ENCODE measurements at regions not wholly inside any gene's neighbourhood (a gene's known extent, or its start where the extent isn't known, plus 50 kb on each side); places are given as distances from the start of the nearest gene placed in this dataset.

DNA sequence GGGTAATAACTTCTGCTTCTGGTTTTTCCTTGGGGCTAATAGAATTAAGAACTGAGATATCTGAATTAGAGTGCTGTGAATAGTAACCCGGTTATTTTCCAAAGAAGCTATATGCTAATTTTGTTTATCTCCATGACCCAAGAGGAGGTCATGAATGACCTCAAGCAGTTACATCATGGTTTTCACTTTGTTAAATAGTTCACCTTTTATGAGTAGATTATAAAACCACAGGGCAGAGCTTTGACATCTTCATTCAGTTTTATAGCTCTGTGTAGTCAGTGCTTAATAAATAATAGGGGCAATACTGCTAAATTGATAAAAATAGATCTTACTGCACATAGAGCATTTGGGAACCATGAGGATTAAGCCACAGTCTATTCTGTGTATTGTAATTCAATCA is 462.2 kb downstream of the LRIG3 start:
- no TSS peak for BruUV-seq (replicated peaks)
- ChIA-PET CTCF (interaction anchor here (0.5 to 0.7 kb wide), 2 partner anchors 33 to 521 kb away, joined by 3 read pairs; no protein-coding TSS in a partner anchor), POLR2A (interaction anchor here (1.0 kb wide), 2 partner anchors 9 to 36 kb away, joined by 3 read pairs; no protein-coding TSS in a partner anchor)
- Mint-ChIP-seq H3K27me3 (ENCODE audit: insufficient read depth, unreplicated experiment) (no peaks in the 10 kb centered on the region), H3K4me1 (ENCODE audit: insufficient read depth, unreplicated experiment) (peaks cover 5% of the 10 kb centered on the region), H3K9me3 (ENCODE audit: unreplicated experiment) (no peaks in the 10 kb centered on the region), H3K4me3 (ENCODE audit: unreplicated experiment) (no peak overlapping the region), H3K36me3 (ENCODE audit: insufficient read depth, unreplicated experiment) (no peaks in the 10 kb centered on the region), H3K27ac (ENCODE audit: low read depth, unreplicated experiment) (no peak overlapping the region)
- DNase-seq (ENCODE audit: unreplicated experiment): no peak
- TF ChIP-seq, protein P1, sequence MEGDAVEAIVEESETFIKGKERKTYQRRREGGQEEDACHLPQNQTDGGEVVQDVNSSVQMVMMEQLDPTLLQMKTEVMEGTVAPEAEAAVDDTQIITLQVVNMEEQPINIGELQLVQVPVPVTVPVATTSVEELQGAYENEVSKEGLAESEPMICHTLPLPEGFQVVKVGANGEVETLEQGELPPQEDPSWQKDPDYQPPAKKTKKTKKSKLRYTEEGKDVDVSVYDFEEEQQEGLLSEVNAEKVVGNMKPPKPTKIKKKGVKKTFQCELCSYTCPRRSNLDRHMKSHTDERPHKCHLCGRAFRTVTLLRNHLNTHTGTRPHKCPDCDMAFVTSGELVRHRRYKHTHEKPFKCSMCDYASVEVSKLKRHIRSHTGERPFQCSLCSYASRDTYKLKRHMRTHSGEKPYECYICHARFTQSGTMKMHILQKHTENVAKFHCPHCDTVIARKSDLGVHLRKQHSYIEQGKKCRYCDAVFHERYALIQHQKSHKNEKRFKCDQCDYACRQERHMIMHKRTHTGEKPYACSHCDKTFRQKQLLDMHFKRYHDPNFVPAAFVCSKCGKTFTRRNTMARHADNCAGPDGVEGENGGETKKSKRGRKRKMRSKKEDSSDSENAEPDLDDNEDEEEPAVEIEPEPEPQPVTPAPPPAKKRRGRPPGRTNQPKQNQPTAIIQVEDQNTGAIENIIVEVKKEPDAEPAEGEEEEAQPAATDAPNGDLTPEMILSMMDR (IDR thresholded peaks at IDR 0.05; ENCODE audit: unreplicated experiment): no peak
- intact Hi-C loops (cut with micrococcal nuclease): no loop called here

DNA sequence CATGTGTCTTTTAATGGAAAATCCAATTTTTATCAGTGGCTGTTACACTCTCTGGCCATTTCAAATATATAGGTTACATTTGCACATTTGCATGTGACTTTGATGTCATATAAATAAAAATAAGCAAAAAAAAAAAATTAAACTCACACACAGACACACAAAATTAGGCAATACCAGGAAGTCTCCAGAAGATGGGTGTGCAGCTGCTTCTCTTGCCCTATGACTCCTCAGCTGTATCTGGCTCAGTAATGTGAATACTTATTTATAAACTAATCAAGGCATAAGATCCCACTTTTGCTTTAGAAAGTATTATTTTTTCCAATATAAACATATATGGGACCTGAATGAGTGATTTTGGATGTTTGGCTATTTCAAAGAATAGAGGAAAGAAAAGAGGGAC is 461.1 kb downstream of the LRIG3 start:
- Mint-ChIP-seq H3K27me3 (ENCODE audit: insufficient read depth, unreplicated experiment) (no peaks in the 10 kb centered on the region), H3K4me1 (ENCODE audit: insufficient read depth, unreplicated experiment) (peaks cover 5% of the 10 kb centered on the region), H3K4me3 (ENCODE audit: unreplicated experiment) (no peak overlapping the region), H3K9me3 (ENCODE audit: unreplicated experiment) (no peaks in the 10 kb centered on the region), H3K36me3 (ENCODE audit: insufficient read depth, unreplicated experiment) (no peaks in the 10 kb centered on the region), H3K27ac (ENCODE audit: low read depth, unreplicated experiment) (no peak overlapping the region)
- POLR2A ChIA-PET: interaction anchor here (1.0 kb wide), 1 partner anchor 37 kb away, joined by 3 read pairs; no protein-coding TSS in a partner anchor
- TF ChIP-seq, protein P1 (IDR thresholded peaks at IDR 0.05; ENCODE audit: unreplicated experiment): no peak
- no TSS peak for BruUV-seq (replicated peaks)
- CTCF ChIA-PET: interaction anchor here (0.6 to 0.8 kb wide), 2 partner anchors 25 to 136 kb away, joined by 3 read pairs; no protein-coding TSS in a partner anchor
- intact Hi-C loops (cut with micrococcal nuclease): no loop called here
- DNase-seq (ENCODE audit: unreplicated experiment): no peak

DNA sequence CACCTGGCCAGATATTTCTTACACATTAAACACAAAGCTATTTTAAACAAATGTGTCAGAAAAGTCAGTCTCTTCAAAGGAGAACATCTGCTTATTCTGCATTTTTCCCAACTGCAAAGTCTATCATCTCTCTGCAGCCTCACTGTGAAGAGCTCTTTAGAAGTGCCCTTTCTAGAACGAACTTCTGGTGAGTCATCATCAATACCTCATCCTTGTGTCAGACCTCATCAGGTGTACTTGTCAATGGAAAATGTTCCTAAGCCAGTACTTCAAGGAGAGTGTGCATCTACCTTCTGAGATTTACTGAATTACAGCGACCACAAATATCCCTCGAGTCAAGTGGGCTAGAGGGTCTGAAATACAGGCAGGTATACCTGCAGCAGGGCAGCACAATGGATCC is 457.3 kb downstream of the LRIG3 start:
- POLR2A ChIA-PET: no interaction called here

DNA sequence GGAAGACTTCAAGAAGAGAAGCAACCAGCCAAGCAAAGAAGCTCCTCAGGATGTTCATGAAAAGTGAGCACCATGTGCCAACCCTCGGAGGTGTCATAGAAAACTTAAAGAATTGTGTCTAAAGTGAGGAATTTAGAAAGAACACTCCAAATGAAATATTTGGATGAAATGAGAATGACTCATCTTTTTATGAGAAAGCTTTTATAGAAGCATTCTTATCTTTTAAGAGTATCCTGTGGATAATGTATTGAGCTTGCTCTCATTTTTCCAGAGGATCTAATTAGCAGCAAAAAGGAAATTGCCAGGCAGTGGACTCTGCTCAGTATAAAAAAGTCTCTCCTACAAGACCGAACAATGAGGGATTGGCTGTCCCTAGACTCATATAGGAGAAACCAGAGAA is 454.9 kb downstream of the LRIG3 start:
- CTCF ChIA-PET: interaction anchor here (0.6 kb wide), 1 partner anchor 93 kb away, joined by 3 read pairs; no protein-coding TSS in a partner anchor
- peaks cover 14% of the 10 kb centered on the region for H3K9me3 Mint-ChIP-seq (ENCODE audit: unreplicated experiment)
- H3K36me3 Mint-ChIP-seq (ENCODE audit: insufficient read depth, unreplicated experiment): no peaks in the 10 kb centered on the region
- H3K4me1 Mint-ChIP-seq (ENCODE audit: insufficient read depth, unreplicated experiment): peaks cover 6% of the 10 kb centered on the region
- DNase-seq (ENCODE audit: unreplicated experiment): no peak
- intact Hi-C loops (cut with micrococcal nuclease): no loop called here
- no peak overlapping the region for H3K4me3 Mint-ChIP-seq (ENCODE audit: unreplicated experiment)
- POLR2A ChIA-PET: no interaction called here
- no TSS peak for BruUV-seq (replicated peaks)
- TF ChIP-seq, protein P1 (IDR thresholded peaks at IDR 0.05; ENCODE audit: unreplicated experiment): no peak
- no peaks in the 10 kb centered on the region for H3K27me3 Mint-ChIP-seq (ENCODE audit: insufficient read depth, unreplicated experiment)
- no peak overlapping the region for H3K27ac Mint-ChIP-seq (ENCODE audit: low read depth, unreplicated experiment)

More for the DNA sequence above, 457.3 kb downstream of the LRIG3 start:
- TF ChIP-seq, protein P1 (IDR thresholded peaks at IDR 0.05; ENCODE audit: unreplicated experiment): no peak
- H3K27me3 Mint-ChIP-seq (ENCODE audit: insufficient read depth, unreplicated experiment): no peaks in the 10 kb centered on the region
- H3K4me1 Mint-ChIP-seq (ENCODE audit: insufficient read depth, unreplicated experiment): peaks cover 11% of the 10 kb centered on the region
- BruUV-seq (replicated peaks): no TSS peak
- CTCF ChIA-PET: no interaction called here
- H3K36me3 Mint-ChIP-seq (ENCODE audit: insufficient read depth, unreplicated experiment): no peaks in the 10 kb centered on the region
- intact Hi-C loops (cut with micrococcal nuclease): no loop called here
- H3K27ac Mint-ChIP-seq (ENCODE audit: low read depth, unreplicated experiment): no peak overlapping the region
- no peak overlapping the region for H3K4me3 Mint-ChIP-seq (ENCODE audit: unreplicated experiment)
- DNase-seq (ENCODE audit: unreplicated experiment): no peak
- peaks cover 9% of the 10 kb centered on the region for H3K9me3 Mint-ChIP-seq (ENCODE audit: unreplicated experiment)

Data from MCF 10A (cell line).